SW480 (cell line): ENCODE measurements at regions not wholly inside any gene's neighbourhood (a gene's known extent, or its start where the extent isn't known, plus 50 kb on each side); places are given as distances from the start of the nearest gene placed in this dataset.

Experiments
- DNase-seq: peaks from one replicate; pipeline ENCODE4 v3.0.0-alpha.2; 2016; ENCODE audit warnings: low spot score

GRCh38 chr15:26374806-26375205 lies 398.1 kb downstream of the GABRB3 start:
- DNase-seq: no peak

GRCh38 chr15:26372706-26373105 lies 400.2 kb downstream of the GABRB3 start:
- no peak for DNase-seq

GRCh38 chr15:26365077-26365476 lies 407.8 kb downstream of the GABRB3 start:
- DNase-seq: no peak

GRCh38 chr15:26359855-26360254 lies 413.0 kb downstream of the GABRB3 start:
- no peak for DNase-seq

- DNase-seq: no peak
These were observed 414.2 kb downstream of the GABRB3 start for GRCh38 chr15:26358708-26359107.

- DNase-seq: no peak
These were observed 415.2 kb downstream of the GABRB3 start for GRCh38 chr15:26357653-26358052.

- no peak for DNase-seq
These were observed 417.3 kb downstream of the GABRB3 start for GRCh38 chr15:26355472-26356074.

GRCh38 chr15:26352909-26353308 lies 420.0 kb downstream of the GABRB3 start:
- DNase-seq: no peak

- no peak for DNase-seq
These were observed 420.5 kb downstream of the GABRB3 start for GRCh38 chr15:26352406-26352805.

GRCh38 chr15:26325495-26325894 lies 447.4 kb downstream of the GABRB3 start:
- no peak for DNase-seq

- DNase-seq: no peak
These were observed 449.3 kb downstream of the GABRB3 start for GRCh38 chr15:26323566-26323965.

GRCh38 chr15:26318689-26319088 lies 454.2 kb downstream of the GABRB3 start:
- no peak for DNase-seq

GRCh38 chr15:26314577-26314976 lies 451.4 kb upstream of the ATP10A start:
- no peak for DNase-seq

GRCh38 chr15:26311710-26312236 lies 448.6 kb upstream of the ATP10A start:
- DNase-seq: no peak

- DNase-seq: no peak
These were observed 435.6 kb upstream of the ATP10A start for GRCh38 chr15:26298659-26299170.

- DNase-seq: no peak
These were observed 435.0 kb upstream of the ATP10A start for GRCh38 chr15:26298010-26298658.

- no peak for DNase-seq
These were observed 432.4 kb upstream of the ATP10A start for GRCh38 chr15:26295336-26296085.

- peak; percentile 22 for DNase-seq
These were observed 431.0 kb upstream of the ATP10A start for GRCh38 chr15:26294059-26294689.

GRCh38 chr15:26287381-26287780 lies 424.3 kb upstream of the ATP10A start:
- DNase-seq: no peak

- DNase-seq: no peak
These were observed 417.2 kb upstream of the ATP10A start for GRCh38 chr15:26280281-26280680.

GRCh38 chr15:26261966-26262365 lies 398.8 kb upstream of the ATP10A start:
- no peak for DNase-seq

GRCh38 chr15:26261413-26261812 lies 398.3 kb upstream of the ATP10A start:
- DNase-seq: no peak
